ENCODE measurements at regions not wholly inside any gene's neighbourhood (a gene's known extent, or its start where the extent isn't known, plus 50 kb on each side); places are given as distances from the start of the nearest gene placed in this dataset.
A peak's percentile ranks its signal among the peaks of the same experiment; 100 is the strongest.

GRCh38 chr4:104878936-104879335 is 267.7 kb upstream of the TET2 start:
- no peak for DNase-seq (ENCODE audit: low read depth)
- no peak for TF ChIP-seq CTCF (conservative IDR thresholded peaks at IDR 0.05; ENCODE audit: low read depth, low read length)
- no peak overlapping the region for H3K4me3 ChIP-seq (ENCODE audit: low read depth, low read length)

- no peak for TF ChIP-seq CTCF (conservative IDR thresholded peaks at IDR 0.05; ENCODE audit: low read depth, low read length)
- no peak for DNase-seq (ENCODE audit: low read depth)
Observed at GRCh38 chr4:104879367-104879766, 267.3 kb upstream of the TET2 start.

GRCh38 chr4:104879854-104880253 is 266.8 kb upstream of the TET2 start:
- DNase-seq (ENCODE audit: low read depth) = no peak
- TF ChIP-seq CTCF (conservative IDR thresholded peaks at IDR 0.05; ENCODE audit: low read depth, low read length) = no peak
- H3K4me3 ChIP-seq (ENCODE audit: low read depth, low read length) = no peak overlapping the region

More at GRCh38 chr4:104879367-104879766, 267.3 kb upstream of the TET2 start:
- no peak overlapping the region for H3K4me3 ChIP-seq (ENCODE audit: low read depth, low read length)

GRCh38 chr4:104881136-104881886 is 265.4 kb upstream of the TET2 start:
- DNase-seq (ENCODE audit: low read depth) = no peak
- TF ChIP-seq CTCF (conservative IDR thresholded peaks at IDR 0.05; ENCODE audit: low read depth, low read length) = no peak
- H3K4me3 ChIP-seq (ENCODE audit: low read depth, low read length) = no peak overlapping the region

GRCh38 chr4:104890598-104891275 is 255.9 kb upstream of the TET2 start:
- H3K4me3 ChIP-seq (ENCODE audit: low read depth, low read length) = no peak overlapping the region
- no peak for TF ChIP-seq CTCF (conservative IDR thresholded peaks at IDR 0.05; ENCODE audit: low read depth, low read length)
- DNase-seq (ENCODE audit: low read depth) = no peak

GRCh38 chr4:104896660-104897645 is 249.7 kb upstream of the TET2 start:
- peak; percentile 5 for DNase-seq (ENCODE audit: low read depth)
- no peak overlapping the region for H3K4me3 ChIP-seq (ENCODE audit: low read depth, low read length)
- no peak for TF ChIP-seq CTCF (conservative IDR thresholded peaks at IDR 0.05; ENCODE audit: low read depth, low read length)
